HG03025 (cell line): ENCODE measurements at regions not wholly inside any gene's neighbourhood (a gene's known extent, or its start where the extent isn't known, plus 50 kb on each side); places are given as distances from the start of the nearest gene placed in this dataset.
"Not testable (repeated sequence)": the region's sequence is repeated elsewhere in the genome, so short reads cannot be mapped to it uniquely, and the experiment has no call there.

ENCODE experiments used
- ATAC-seq: cut with Tn5 transposase; IDR thresholded peaks from one replicate; pipeline ENCODE4 v1.9.1; 2021; ENCODE audit warnings: mild to moderate bottlenecking, moderate library complexity; ENCODE audit not compliant: unreplicated experiment, low FRiP score

- ATAC-seq, result peak; percentile 90
These were observed 129.1 kb upstream of the SMLR1 start for GRCh38 chr6:130697995-130698535.

GRCh38 chr6:130699742-130700141, 127.5 kb upstream of the SMLR1 start:
- no peak for ATAC-seq

- no peak for ATAC-seq
These were observed 126.8 kb upstream of the SMLR1 start for GRCh38 chr6:130700397-130700796.

GRCh38 chr6:130708338-130708737, 118.9 kb upstream of the SMLR1 start:
- no peak for ATAC-seq

GRCh38 chr6:130711641-130712040, 115.6 kb upstream of the SMLR1 start:
- ATAC-seq, result not testable (repeated sequence)

- ATAC-seq, result no peak
These were observed 114.1 kb upstream of the SMLR1 start for GRCh38 chr6:130713144-130713543.

GRCh38 chr6:130715058-130715457, 112.1 kb upstream of the SMLR1 start:
- no peak for ATAC-seq

- no peak for ATAC-seq
These were observed 110.7 kb upstream of the SMLR1 start for GRCh38 chr6:130716466-130716865.

- ATAC-seq, result no peak
These were observed 109.5 kb upstream of the SMLR1 start for GRCh38 chr6:130717657-130718056.

- no peak for ATAC-seq
These were observed 107.0 kb upstream of the SMLR1 start for GRCh38 chr6:130720076-130720715.

GRCh38 chr6:130724089-130724488, 103.1 kb upstream of the SMLR1 start:
- no peak for ATAC-seq

GRCh38 chr6:130725551-130725950, 101.7 kb upstream of the SMLR1 start:
- ATAC-seq, result no peak

GRCh38 chr6:130728064-130728463, 99.1 kb upstream of the SMLR1 start:
- ATAC-seq, result not testable (repeated sequence)

- no peak for ATAC-seq
These were observed 96.6 kb upstream of the SMLR1 start for GRCh38 chr6:130730600-130730999.

- no peak for ATAC-seq
These were observed 93.0 kb upstream of the SMLR1 start for GRCh38 chr6:130734161-130734560.

- no peak for ATAC-seq
These were observed 86.9 kb upstream of the SMLR1 start for GRCh38 chr6:130740308-130740707.

GRCh38 chr6:130742131-130742681, 85.0 kb upstream of the SMLR1 start:
- no peak for ATAC-seq

GRCh38 chr6:130743175-130743574, 84.0 kb upstream of the SMLR1 start:
- ATAC-seq, result no peak

- no peak for ATAC-seq
These were observed 82.4 kb upstream of the SMLR1 start for GRCh38 chr6:130744576-130745366.

GRCh38 chr6:130748041-130748440, 79.2 kb upstream of the SMLR1 start:
- no peak for ATAC-seq

GRCh38 chr6:130749402-130749801, 77.8 kb upstream of the SMLR1 start:
- no peak for ATAC-seq
